ENCODE measurements at regions not wholly inside any gene's neighbourhood (a gene's known extent, or its start where the extent isn't known, plus 50 kb on each side); places are given as distances from the start of the nearest gene placed in this dataset.

- H3K4me1 Mint-ChIP-seq = no peaks in the 10 kb centered on the region
- H3K4me3 Mint-ChIP-seq = no peak overlapping the region
- H3K36me3 Mint-ChIP-seq (ENCODE audit: low read depth) = no peaks in the 10 kb centered on the region
- no peaks in the 10 kb centered on the region for H3K27me3 Mint-ChIP-seq (ENCODE audit: low read depth, poor library complexity)
- peaks cover 17% of the 10 kb centered on the region for H3K9me3 Mint-ChIP-seq
- H3K27ac Mint-ChIP-seq = no peak overlapping the region
- no peak for DNase-seq
- no peak for TF ChIP-seq CTCF (IDR thresholded peaks at IDR 0.05)
Observed at GRCh38 chr6:62530985-62531384, 245.0 kb upstream of the KHDRBS2 start.

GRCh38 chr6:62528894-62529526 lies 243.0 kb upstream of the KHDRBS2 start:
- Mint-ChIP-seq H3K4me3 (no peak overlapping the region), H3K27me3 (ENCODE audit: low read depth, poor library complexity) (no peaks in the 10 kb centered on the region), H3K27ac (no peak overlapping the region), H3K9me3 (peaks cover 14% of the 10 kb centered on the region), H3K36me3 (ENCODE audit: low read depth) (no peaks in the 10 kb centered on the region), H3K4me1 (no peaks in the 10 kb centered on the region)
- no peak for TF ChIP-seq CTCF (IDR thresholded peaks at IDR 0.05)
- DNase-seq = no peak

GRCh38 chr6:62523630-62524029 lies 237.6 kb upstream of the KHDRBS2 start:
- Mint-ChIP-seq H3K36me3 (ENCODE audit: low read depth) (no peaks in the 10 kb centered on the region), H3K4me3 (no peak overlapping the region), H3K4me1 (no peaks in the 10 kb centered on the region), H3K27ac (no peak overlapping the region), H3K27me3 (ENCODE audit: low read depth, poor library complexity) (no peaks in the 10 kb centered on the region), H3K9me3 (peaks cover 8% of the 10 kb centered on the region)
- TF ChIP-seq CTCF (IDR thresholded peaks at IDR 0.05) = no peak
- DNase-seq = no peak

GRCh38 chr6:62519574-62519973 lies 233.5 kb upstream of the KHDRBS2 start:
- Mint-ChIP-seq H3K27ac (no peak overlapping the region), H3K4me3 (no peak overlapping the region), H3K36me3 (ENCODE audit: low read depth) (no peaks in the 10 kb centered on the region), H3K27me3 (ENCODE audit: low read depth, poor library complexity) (peaks cover 5% of the 10 kb centered on the region), H3K9me3 (no peaks in the 10 kb centered on the region), H3K4me1 (peaks cover 12% of the 10 kb centered on the region)
- no peak for TF ChIP-seq CTCF (IDR thresholded peaks at IDR 0.05)
- no peak for DNase-seq

- H3K27ac Mint-ChIP-seq = no peak overlapping the region
- peaks cover 12% of the 10 kb centered on the region for H3K4me1 Mint-ChIP-seq
- H3K4me3 Mint-ChIP-seq = no peak overlapping the region
- H3K27me3 Mint-ChIP-seq (ENCODE audit: low read depth, poor library complexity) = peaks cover 8% of the 10 kb centered on the region
- no peak for DNase-seq
- H3K9me3 Mint-ChIP-seq = no peaks in the 10 kb centered on the region
- H3K36me3 Mint-ChIP-seq (ENCODE audit: low read depth) = no peaks in the 10 kb centered on the region
- TF ChIP-seq CTCF (IDR thresholded peaks at IDR 0.05) = no peak
Observed at GRCh38 chr6:62516291-62517141, 230.5 kb upstream of the KHDRBS2 start.

All from nephron progenitor cell (in vitro differentiated cells).